Loucy (cell line): ENCODE measurements at regions not wholly inside any gene's neighbourhood (a gene's known extent, or its start where the extent isn't known, plus 50 kb on each side); places are given as distances from the start of the nearest gene placed in this dataset.

Experiments used
- H2AFZ ChIP-seq: fragments of 200-600 bp; sonication (generic); 2 replicates; pipeline ENCODE4 v1.6.0; 2016; ENCODE audit warnings: antibody characterized with exemption, mild to moderate bottlenecking, low read length, moderate library complexity
- H3F3A ChIP-seq: fragments of 200-600 bp; 2 replicates; pipeline ENCODE4 v1.6.0; 2016; ENCODE audit warnings: antibody characterized with exemption, low read depth, mild to moderate bottlenecking
- H3K27me3 ChIP-seq: fragments of 200-600 bp; sonication (generic); 2 replicates; pipeline ENCODE4 v1.6.1; 2014; ENCODE audit warnings: low read length, mild to moderate bottlenecking; ENCODE audit not compliant: insufficient read depth, poor library complexity, severe bottlenecking
- H3K36me3 ChIP-seq: fragments of 200-600 bp; sonication (generic); 2 replicates; pipeline ENCODE4 v1.6.1; 2016; ENCODE audit warnings: low read length; ENCODE audit not compliant: insufficient read depth
- H3K4me1 ChIP-seq: fragments of 200-600 bp; sonication (generic); 2 replicates; pipeline ENCODE4 v1.5.1; 2014; ENCODE audit warnings: low read length, mild to moderate bottlenecking; ENCODE audit not compliant: insufficient read depth, poor library complexity, severe bottlenecking
- H3K4me2 ChIP-seq: fragments of 200-600 bp; sonication (generic); 2 replicates; pipeline ENCODE4 v1.6.0; 2014; ENCODE audit warnings: antibody characterized with exemption, low read length, low read depth, mild to moderate bottlenecking; ENCODE audit not compliant: poor library complexity, severe bottlenecking
- H3K4me3 ChIP-seq: fragments of 200-600 bp; sonication (generic); 2 replicates; pipeline ENCODE4 v1.5.1; 2014; ENCODE audit warnings: low read length, mild to moderate bottlenecking, mixed read lengths; ENCODE audit not compliant: poor library complexity, severe bottlenecking
- H3K79me2 ChIP-seq: fragments of 200-600 bp; sonication (generic); 2 replicates; pipeline ENCODE4 v1.6.1; 2014; ENCODE audit warnings: low read length; ENCODE audit not compliant: insufficient read depth
- H3K9ac ChIP-seq: fragments of 200-600 bp; sonication (generic); 2 replicates; pipeline ENCODE4 v1.6.0; 2014; ENCODE audit warnings: mild to moderate bottlenecking, low read depth, low read length, moderate library complexity; ENCODE audit not compliant: poor library complexity, severe bottlenecking
- H3K9me2 ChIP-seq: fragments of 200-600 bp; sonication (generic); replicated peaks from 2 replicates; pipeline ENCODE4 v1.6.1; 2016; ENCODE audit warnings: low read depth, low read length, mixed read lengths
- H3K9me3 ChIP-seq: fragments of 200-600 bp; sonication (generic); 2 replicates; pipeline ENCODE4 v1.6.1; 2014; ENCODE audit warnings: mild to moderate bottlenecking, antibody characterized with exemption, low read length, low read depth; ENCODE audit not compliant: insufficient read depth
- H4K20me1 ChIP-seq: fragments of 200-600 bp; sonication (generic); 2 replicates; pipeline ENCODE4 v1.6.0; 2014; ENCODE audit warnings: antibody characterized with exemption, low read length, mild to moderate bottlenecking; ENCODE audit not compliant: insufficient read depth, poor library complexity, severe bottlenecking
- EZH2phosphoT487 ChIP-seq: fragments of 200-600 bp; IDR thresholded peaks from 2 replicates; pipeline ENCODE4 v1.6.1; 2018; ENCODE audit warnings: antibody characterized with exemption, mild to moderate bottlenecking, moderate library complexity, borderline replicate concordance
- TF ChIP-seq, protein P1 (sequence below): fragments of 200-600 bp; sonication (generic); conservative IDR thresholded peaks from 2 replicates; pipeline ENCODE4 v1.5.1; 2014; ENCODE audit warnings: mild to moderate bottlenecking, antibody characterized with exemption, low read length

GRCh38 chr10:42479057-42479456 is 159.3 kb downstream of the ZNF33B start:
- TF ChIP-seq, protein P1, sequence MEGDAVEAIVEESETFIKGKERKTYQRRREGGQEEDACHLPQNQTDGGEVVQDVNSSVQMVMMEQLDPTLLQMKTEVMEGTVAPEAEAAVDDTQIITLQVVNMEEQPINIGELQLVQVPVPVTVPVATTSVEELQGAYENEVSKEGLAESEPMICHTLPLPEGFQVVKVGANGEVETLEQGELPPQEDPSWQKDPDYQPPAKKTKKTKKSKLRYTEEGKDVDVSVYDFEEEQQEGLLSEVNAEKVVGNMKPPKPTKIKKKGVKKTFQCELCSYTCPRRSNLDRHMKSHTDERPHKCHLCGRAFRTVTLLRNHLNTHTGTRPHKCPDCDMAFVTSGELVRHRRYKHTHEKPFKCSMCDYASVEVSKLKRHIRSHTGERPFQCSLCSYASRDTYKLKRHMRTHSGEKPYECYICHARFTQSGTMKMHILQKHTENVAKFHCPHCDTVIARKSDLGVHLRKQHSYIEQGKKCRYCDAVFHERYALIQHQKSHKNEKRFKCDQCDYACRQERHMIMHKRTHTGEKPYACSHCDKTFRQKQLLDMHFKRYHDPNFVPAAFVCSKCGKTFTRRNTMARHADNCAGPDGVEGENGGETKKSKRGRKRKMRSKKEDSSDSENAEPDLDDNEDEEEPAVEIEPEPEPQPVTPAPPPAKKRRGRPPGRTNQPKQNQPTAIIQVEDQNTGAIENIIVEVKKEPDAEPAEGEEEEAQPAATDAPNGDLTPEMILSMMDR, result no peak
- no peak for TF ChIP-seq EZH2phosphoT487
- H3K9me3 ChIP-seq, result no peaks in the 10 kb centered on the region
- no peaks in the 10 kb centered on the region for H4K20me1 ChIP-seq
- H3K9ac ChIP-seq, result no peak overlapping the region
- H3K4me3 ChIP-seq, result no peak overlapping the region
- no peaks in the 10 kb centered on the region for H3K9me2 ChIP-seq
- no peaks in the 10 kb centered on the region for H3K27me3 ChIP-seq
- H3K4me2 ChIP-seq, result no peak overlapping the region
- H3K36me3 ChIP-seq, result no peaks in the 10 kb centered on the region
- no peak overlapping the region for H2AFZ ChIP-seq
- no peaks in the 10 kb centered on the region for H3K4me1 ChIP-seq
- no peaks in the 10 kb centered on the region for H3K79me2 ChIP-seq
- H3F3A ChIP-seq, result no peaks in the 10 kb centered on the region

GRCh38 chr10:42477170-42477569 is 161.2 kb downstream of the ZNF33B start:
- Histone ChIP-seq H3F3A (no peaks in the 10 kb centered on the region), H3K4me2 (no peak overlapping the region), H3K27me3 (no peaks in the 10 kb centered on the region), H2AFZ (no peak overlapping the region), H4K20me1 (no peaks in the 10 kb centered on the region), H3K9me2 (no peaks in the 10 kb centered on the region), H3K36me3 (no peaks in the 10 kb centered on the region), H3K4me3 (no peak overlapping the region), H3K9ac (no peak overlapping the region), H3K4me1 (no peaks in the 10 kb centered on the region), H3K9me3 (no peaks in the 10 kb centered on the region), H3K79me2 (no peaks in the 10 kb centered on the region)
- no peak for TF ChIP-seq EZH2phosphoT487
- TF ChIP-seq, protein P1, result no peak

GRCh38 chr10:42476101-42476500 is 162.3 kb downstream of the ZNF33B start:
- no peak overlapping the region for H3K4me2 ChIP-seq
- no peaks in the 10 kb centered on the region for H3K9me3 ChIP-seq
- H3F3A ChIP-seq, result no peaks in the 10 kb centered on the region
- H3K9me2 ChIP-seq, result no peaks in the 10 kb centered on the region
- H3K4me3 ChIP-seq, result no peak overlapping the region
- H3K27me3 ChIP-seq, result no peaks in the 10 kb centered on the region
- H4K20me1 ChIP-seq, result no peaks in the 10 kb centered on the region
- H2AFZ ChIP-seq, result no peak overlapping the region
- no peaks in the 10 kb centered on the region for H3K4me1 ChIP-seq
- H3K79me2 ChIP-seq, result no peaks in the 10 kb centered on the region
- no peak overlapping the region for H3K9ac ChIP-seq
- TF ChIP-seq EZH2phosphoT487, result no peak
- TF ChIP-seq, protein P1, result no peak
- H3K36me3 ChIP-seq, result no peaks in the 10 kb centered on the region
